Small intestine (tissue), 7 donors: ENCODE measurements at regions not wholly inside any gene's neighbourhood (a gene's known extent, or its start where the extent isn't known, plus 50 kb on each side); places are given as distances from the start of the nearest gene placed in this dataset.

Source experiments
- DNase-seq, 2 donors: peaks; one replicate each; pipeline versions ENCODE4 v3.0.0 to v3.0.0-alpha.2; 2013
- FAIRE-seq: peaks from 2 replicates; lab custom pipeline; 2012; peaks lifted over from hg19 to GRCh38; lab: Jason Lieb, UNC
- H3K27ac ChIP-seq, 3 donors: one replicate each; pipeline ENCODE4 v1.5.1; 2013; ENCODE audit warnings: low read length in 2 of 3, mild to moderate bottlenecking in 2 of 3, control low read depth in 1 of 3, inconsistent platforms in 1 of 3, low read depth in 1 of 3, moderate library complexity in 1 of 3
- H3K27me3 ChIP-seq, 3 donors: one replicate each; pipeline ENCODE4 v1.6.1; 2013; ENCODE audit warnings: low read length in 3 of 3, inconsistent platforms in 1 of 3; ENCODE audit not compliant: control insufficient read depth in 3 of 3, insufficient read depth in 3 of 3
- H3K36me3 ChIP-seq, 3 donors: one replicate each; pipeline ENCODE4 v1.6.1; 2013; ENCODE audit warnings: low read length in 3 of 3, inconsistent platforms in 1 of 3, low read depth in 1 of 3, mild to moderate bottlenecking in 1 of 3, moderate library complexity in 1 of 3; ENCODE audit not compliant: control insufficient read depth in 3 of 3, insufficient read depth in 2 of 3
- H3K4me1 ChIP-seq, 3 donors: one replicate each; pipeline ENCODE4 v1.6.1; 2013; ENCODE audit warnings: low read length in 2 of 3, inconsistent platforms in 1 of 3, low read depth in 1 of 3, mild to moderate bottlenecking in 1 of 3, moderate library complexity in 1 of 3; ENCODE audit not compliant: control insufficient read depth in 3 of 3, insufficient read depth in 2 of 3
- H3K4me3 ChIP-seq, 3 donors: one replicate each; pipeline ENCODE4 v1.5.1; 2013; ENCODE audit warnings: low read length in 3 of 3, control low read depth in 1 of 3, inconsistent platforms in 1 of 3, low read depth in 1 of 3, mild to moderate bottlenecking in 1 of 3, moderate library complexity in 1 of 3
- H3K9me3 ChIP-seq, 2 donors: one replicate each; pipeline ENCODE4 v1.6.1; 2013; ENCODE audit warnings: low read depth in 1 of 2, low read length in 1 of 2; ENCODE audit not compliant: control insufficient read depth in 2 of 2, insufficient read depth in 1 of 2
- WGBS, 3 donors: extraction: QIAGEN DNeasy Blood & Tissue Kit; methylation state at CpG; one replicate each; pipeline ENCODE4 v1.1.7; 2013; 5-methylcytosine and 5-hydroxymethylcytosine counted together
- donor health status: healthy with polysubstance abuse.
- donor health status: control.
- donor health status: control.
- donor health status: Bipolar disorder and iron deficiency.
- donor health status: healthy.

DNA sequence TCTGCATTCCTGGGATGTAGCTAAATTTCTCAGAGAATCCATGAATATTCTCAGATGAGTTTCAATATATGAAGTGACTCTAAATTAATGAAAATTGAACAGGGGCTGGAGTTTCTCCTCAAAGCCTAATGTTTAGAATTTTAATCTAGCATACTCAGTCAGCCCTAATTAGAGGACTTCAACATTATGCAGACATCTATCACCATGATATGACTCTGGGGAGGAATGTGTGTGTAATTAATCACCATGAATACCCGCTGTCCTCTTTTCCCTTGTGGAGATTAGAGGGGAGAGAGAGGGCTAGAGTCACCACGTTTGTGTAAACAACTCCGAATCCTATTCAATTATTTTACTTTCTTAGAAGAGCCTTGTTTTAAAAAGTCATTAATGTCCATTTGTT lies 698.6 kb upstream of the MDGA2 start:
- no peak overlapping the region for H3K4me3 ChIP-seq

GRCh38 chr14:48350971-48351370 lies 675.6 kb upstream of the MDGA2 start:
- WGBS, 3 donors: 52 to 62% (median 56%) methylated on average over 2 of the region's 2 CpGs
- FAIRE-seq: no peak
- H3K27me3 ChIP-seq: no peaks in the 10 kb centered on the region
- no peak overlapping the region for H3K4me3 ChIP-seq
- no peaks in the 10 kb centered on the region for H3K36me3 ChIP-seq
- H3K27ac ChIP-seq: no peak overlapping the region
- no peaks in the 10 kb centered on the region for H3K9me3 ChIP-seq
- DNase-seq: no peak
- no peaks in the 10 kb centered on the region for H3K4me1 ChIP-seq

More for the DNA sequence above, 698.6 kb upstream of the MDGA2 start:
- H3K9me3 ChIP-seq: no peaks in the 10 kb centered on the region
- no peak overlapping the region for H3K27ac ChIP-seq
- H3K4me1 ChIP-seq: no peaks in the 10 kb centered on the region
- 6 to 29% (median 13%) methylated on average over 3 of the region's 3 CpGs for WGBS, 3 donors
- FAIRE-seq (no peak), DNase-seq (no peak)
- no peaks in the 10 kb centered on the region for H3K36me3 ChIP-seq
- H3K27me3 ChIP-seq: no peaks in the 10 kb centered on the region

- WGBS, 3 donors: 80 to 86% (median 85%) methylated on average over 2 of the region's 2 CpGs
- FAIRE-seq: no peak
Measured at GRCh38 chr14:48349689-48350088, 674.3 kb upstream of the MDGA2 start.

DNA sequence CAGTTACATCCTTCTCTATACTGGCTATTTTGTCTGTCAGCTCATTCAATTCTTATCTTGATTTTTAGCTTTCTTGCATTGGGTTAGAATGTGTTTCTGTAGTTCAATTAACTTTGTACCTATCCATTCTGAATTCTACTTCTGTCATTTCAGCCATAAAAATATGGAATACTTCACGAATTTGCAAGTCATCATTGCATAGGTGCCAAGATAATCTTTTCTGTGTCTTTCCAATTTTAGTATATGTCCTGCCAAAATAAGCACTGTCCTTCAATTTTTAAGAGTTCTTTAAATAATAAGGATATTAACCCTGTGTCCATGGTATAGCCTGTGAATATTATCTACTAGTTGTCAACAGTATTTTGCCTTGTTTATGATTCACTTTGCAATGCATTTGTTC lies 665.7 kb upstream of the MDGA2 start:
- 21 to 50% (median 32%) methylated on average over 1 of the region's 1 CpG for WGBS, 3 donors
- no peak for FAIRE-seq

More at GRCh38 chr14:48349689-48350088, 674.3 kb upstream of the MDGA2 start:
- H3K27me3 ChIP-seq: no peaks in the 10 kb centered on the region
- no peak overlapping the region for H3K4me3 ChIP-seq
- DNase-seq: no peak
- H3K4me1 ChIP-seq: no peaks in the 10 kb centered on the region
- H3K27ac ChIP-seq: no peak overlapping the region
- no peaks in the 10 kb centered on the region for H3K36me3 ChIP-seq
- no peaks in the 10 kb centered on the region for H3K9me3 ChIP-seq

DNA sequence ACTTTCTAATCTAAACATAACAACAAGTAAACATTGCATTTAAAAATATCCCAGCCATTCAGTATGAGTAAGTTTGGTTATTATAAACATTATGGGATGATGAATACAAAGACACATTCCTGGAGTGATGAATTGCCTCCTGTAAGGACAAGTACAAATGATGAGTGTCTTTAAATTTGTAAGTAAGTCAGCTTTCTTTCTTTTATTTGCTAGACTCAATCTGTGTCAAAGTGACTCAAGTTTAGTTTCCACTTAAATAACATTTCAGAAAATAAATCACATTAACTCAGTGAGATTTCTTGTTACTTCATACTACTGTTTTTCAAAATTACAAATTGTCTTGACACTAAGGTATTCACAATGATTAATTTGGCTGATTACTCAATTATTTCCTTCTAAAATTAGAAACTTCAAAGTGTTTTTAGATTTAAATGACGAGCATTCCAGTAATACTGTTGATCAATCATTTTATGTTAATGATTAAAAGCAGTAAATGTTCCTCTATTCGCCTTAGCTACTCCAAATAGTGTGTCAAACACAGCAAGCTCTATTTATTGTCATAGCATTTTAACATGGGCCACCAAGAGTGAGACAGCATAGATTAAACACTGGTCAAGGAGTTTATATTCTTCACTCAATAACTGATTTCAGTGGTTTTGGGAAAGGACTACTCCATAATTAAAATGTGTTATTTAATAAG lies 658.0 kb upstream of the MDGA2 start:
- Histone ChIP-seq H3K27ac (no peak overlapping the region), H3K9me3 (no peaks in the 10 kb centered on the region), H3K27me3 (no peaks in the 10 kb centered on the region), H3K36me3 (no peaks in the 10 kb centered on the region), H3K4me3 (no peak overlapping the region), H3K4me1 (no peaks in the 10 kb centered on the region)
- 14 to 25% (median 16%) methylated on average over 2 of the region's 2 CpGs for WGBS, 3 donors
- FAIRE-seq (no peak), DNase-seq (no peak)

More for the DNA sequence above, 665.7 kb upstream of the MDGA2 start:
- Histone ChIP-seq H3K4me3 (no peak overlapping the region), H3K9me3 (no peaks in the 10 kb centered on the region), H3K27me3 (no peaks in the 10 kb centered on the region), H3K4me1 (no peaks in the 10 kb centered on the region), H3K27ac (no peak overlapping the region), H3K36me3 (no peaks in the 10 kb centered on the region)
- DNase-seq: no peak

- 39 to 64% (median 60%) methylated on average over 1 of the region's 1 CpG for WGBS, 3 donors
- Histone ChIP-seq H3K27ac (no peak overlapping the region), H3K27me3 (no peaks in the 10 kb centered on the region), H3K4me3 (no peak overlapping the region), H3K36me3 (no peaks in the 10 kb centered on the region), H3K4me1 (no peaks in the 10 kb centered on the region), H3K9me3 (no peaks in the 10 kb centered on the region)
- DNase-seq (no peak), FAIRE-seq (no peak)
Measured at GRCh38 chr14:48331421-48331820, 656.0 kb upstream of the MDGA2 start.

DNA sequence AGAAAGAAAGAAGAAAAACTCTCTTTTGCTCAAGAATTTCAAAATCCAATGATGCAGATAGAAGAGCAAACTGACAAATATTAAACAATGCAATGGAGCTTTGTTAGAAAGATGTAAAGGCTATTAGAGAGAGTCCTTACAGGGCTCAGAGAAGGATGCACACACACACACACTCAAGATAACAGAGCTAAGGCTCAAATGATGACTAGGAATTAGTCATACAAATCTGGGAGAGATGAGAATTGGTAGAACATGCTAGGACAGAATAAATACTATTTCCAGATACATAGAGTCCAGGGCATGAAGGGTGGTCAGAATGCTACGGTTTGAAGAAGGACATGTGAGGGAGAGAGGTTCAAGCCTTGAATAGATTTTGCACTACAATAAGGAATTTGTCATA lies 650.1 kb upstream of the MDGA2 start:
- no peak overlapping the region for H3K4me3 ChIP-seq
- 50 to 82% (median 71%) methylated on average over 1 of the region's 1 CpG for WGBS, 3 donors

DNA sequence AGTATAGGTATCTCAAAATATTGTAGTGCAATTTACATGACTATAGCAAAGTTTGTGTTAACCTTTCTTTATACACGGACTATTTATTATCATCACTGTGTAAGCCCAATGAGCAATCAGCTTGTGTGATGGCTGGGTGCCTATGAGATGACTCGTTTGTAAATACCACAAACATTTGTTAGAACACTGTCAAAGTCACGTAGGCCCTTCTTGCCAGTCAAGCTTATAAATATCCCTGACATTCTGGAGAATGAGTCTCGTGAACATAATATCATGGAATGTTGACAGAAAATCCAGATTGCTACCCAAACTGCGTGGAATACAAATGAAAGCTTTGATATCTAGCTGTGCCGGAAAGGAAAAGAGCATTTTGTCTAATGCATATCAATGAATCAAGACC lies 648.3 kb upstream of the MDGA2 start:
- no peak overlapping the region for H3K27ac ChIP-seq
- DNase-seq (no peak), FAIRE-seq (no peak)
- H3K4me3 ChIP-seq: no peak overlapping the region
- H3K4me1 ChIP-seq: no peaks in the 10 kb centered on the region
- no peaks in the 10 kb centered on the region for H3K27me3 ChIP-seq
- WGBS, 3 donors: 61 to 62% (median 61%) methylated on average over 6 of the region's 6 CpGs
- H3K9me3 ChIP-seq: no peaks in the 10 kb centered on the region
- H3K36me3 ChIP-seq: no peaks in the 10 kb centered on the region

More for the DNA sequence above, 650.1 kb upstream of the MDGA2 start:
- FAIRE-seq (no peak), DNase-seq (no peak)
- Histone ChIP-seq H3K9me3 (no peaks in the 10 kb centered on the region), H3K4me1 (no peaks in the 10 kb centered on the region), H3K36me3 (no peaks in the 10 kb centered on the region), H3K27ac (no peak overlapping the region), H3K27me3 (no peaks in the 10 kb centered on the region)

GRCh38 chr14:48319823-48320222 lies 644.4 kb upstream of the MDGA2 start:
- Histone ChIP-seq H3K27me3 (no peaks in the 10 kb centered on the region), H3K4me3 (no peak overlapping the region), H3K27ac (no peak overlapping the region), H3K4me1 (no peaks in the 10 kb centered on the region), H3K9me3 (no peaks in the 10 kb centered on the region), H3K36me3 (no peaks in the 10 kb centered on the region)
- DNase-seq (no peak), FAIRE-seq (no peak)
